H9 (cell line): ENCODE measurements at regions not wholly inside any gene's neighbourhood (a gene's known extent, or its start where the extent isn't known, plus 50 kb on each side); places are given as distances from the start of the nearest gene placed in this dataset.

Experiments used
- DNase-seq: peaks from one replicate; pipeline ENCODE4 v3.0.0-alpha.2; 2017
- H2AFZ ChIP-seq: one replicate; pipeline ENCODE4 v1.6.1; 2013; ENCODE audit warnings: mild to moderate bottlenecking, low read length, control low read depth, moderate library complexity
- H2AK5ac ChIP-seq: 2 replicates; pipeline ENCODE4 v1.6.1; 2013; ENCODE audit warnings: low read length, control low read depth, mixed read lengths; ENCODE audit not compliant: insufficient read length
- H2BK120ac ChIP-seq: one replicate; pipeline ENCODE4 v1.6.1; 2013; ENCODE audit warnings: low read depth, mild to moderate bottlenecking, low read length, control low read depth, inconsistent platforms; ENCODE audit not compliant: poor library complexity, severe bottlenecking
- H2BK12ac ChIP-seq: 2 replicates; pipeline ENCODE4 v1.6.1; 2013; ENCODE audit warnings: low read length, control low read depth, mixed read lengths, low read depth; ENCODE audit not compliant: insufficient read length
- H2BK15ac ChIP-seq: 2 replicates; pipeline ENCODE4 v1.6.1; 2013; ENCODE audit warnings: low read depth, low read length, control low read depth
- H2BK20ac ChIP-seq: one replicate; pipeline ENCODE4 v1.6.1; 2013; ENCODE audit warnings: low read depth, mild to moderate bottlenecking, low read length, control low read depth, inconsistent platforms; ENCODE audit not compliant: poor library complexity, severe bottlenecking
- H2BK5ac ChIP-seq: 2 replicates; pipeline ENCODE4 v1.6.1; 2013; ENCODE audit warnings: low read length, control low read depth, mixed read lengths; ENCODE audit not compliant: insufficient read length
- H3K14ac ChIP-seq: 2 replicates; pipeline ENCODE4 v1.6.1; 2013; ENCODE audit warnings: low read length, control low read depth; ENCODE audit not compliant: insufficient read depth
- H3K18ac ChIP-seq: 2 replicates; pipeline ENCODE4 v1.6.1; 2013; ENCODE audit warnings: low read depth, mild to moderate bottlenecking, mixed read lengths, low read length, control low read depth; ENCODE audit not compliant: insufficient read length
- H3K23ac ChIP-seq: 2 replicates; pipeline ENCODE4 v1.6.1; 2013; ENCODE audit warnings: low read length, control low read depth, mixed read lengths, low read depth; ENCODE audit not compliant: insufficient read length
- H3K23me2 ChIP-seq: 2 replicates; pipeline ENCODE4 v1.6.1; 2013; ENCODE audit warnings: low read depth, mild to moderate bottlenecking, mixed read lengths, low read length, control low read depth; ENCODE audit not compliant: insufficient read length, poor library complexity, severe bottlenecking
- H3K27ac ChIP-seq: 2 replicates; pipeline ENCODE4 v1.5.1; 2013; ENCODE audit warnings: low read length, control low read depth, mixed read lengths, low read depth; ENCODE audit not compliant: insufficient read length
- H3K27me3 ChIP-seq: 2 replicates; pipeline ENCODE4 v1.6.1; 2013; ENCODE audit warnings: low read length, control low read depth, inconsistent platforms; ENCODE audit not compliant: insufficient read depth
- H3K4ac ChIP-seq: 2 replicates; pipeline ENCODE4 v1.6.1; 2013; ENCODE audit warnings: low read depth, mild to moderate bottlenecking, control low read depth, inconsistent platforms, low read length, moderate library complexity
- H3K4me1 ChIP-seq: 2 replicates; pipeline ENCODE4 v1.6.1; 2013; ENCODE audit warnings: low read length, control low read depth, inconsistent platforms; ENCODE audit not compliant: insufficient read depth
- H3K4me2 ChIP-seq: 2 replicates; pipeline ENCODE4 v1.6.1; 2013; ENCODE audit warnings: low read length, control low read depth, mixed read lengths; ENCODE audit not compliant: insufficient read length, insufficient read depth
- H3K56ac ChIP-seq: 2 replicates; pipeline ENCODE4 v1.6.1; 2013; ENCODE audit warnings: low read depth, mild to moderate bottlenecking, mixed read lengths, low read length, control low read depth; ENCODE audit not compliant: insufficient read length
- H3K79me1 ChIP-seq: 2 replicates; pipeline ENCODE4 v1.6.1; 2013; ENCODE audit warnings: low read depth, mild to moderate bottlenecking, moderate library complexity, low read length, control low read depth, inconsistent platforms; ENCODE audit not compliant: insufficient read depth, poor library complexity, severe bottlenecking
- H3K79me2 ChIP-seq: 2 replicates; pipeline ENCODE4 v1.6.1; 2013; ENCODE audit warnings: low read length, control low read depth, inconsistent platforms; ENCODE audit not compliant: insufficient read depth
- H3K9ac ChIP-seq: 2 replicates; pipeline ENCODE4 v1.6.1; 2013; ENCODE audit warnings: low read length, control low read depth, mixed read lengths; ENCODE audit not compliant: insufficient read length; ENCODE audit errors: extremely low read depth
- H3K9me3 ChIP-seq: one replicate; pipeline ENCODE4 v1.6.1; 2013; ENCODE audit warnings: low read depth, low read length, inconsistent platforms; ENCODE audit not compliant: control insufficient read depth
- H3T11ph ChIP-seq: one replicate; pipeline ENCODE4 v1.6.1; 2013; ENCODE audit warnings: mild to moderate bottlenecking, low read length, control low read depth, inconsistent platforms
- H4K20me1 ChIP-seq: one replicate; pipeline ENCODE4 v1.6.1; 2013; ENCODE audit not compliant: control insufficient read depth, insufficient read length, insufficient read depth
- H4K5ac ChIP-seq: 2 replicates; pipeline ENCODE4 v1.6.1; 2013; ENCODE audit warnings: low read depth, mild to moderate bottlenecking, mixed read lengths, low read length, control low read depth; ENCODE audit not compliant: insufficient read length
- H4K8ac ChIP-seq: replicated peaks from 2 replicates; pipeline ENCODE4 v1.6.1; 2013; ENCODE audit warnings: low read length, control low read depth, mixed read lengths, low read depth; ENCODE audit not compliant: insufficient read length
- H4K91ac ChIP-seq: 2 replicates; pipeline ENCODE4 v1.6.1; 2013; ENCODE audit warnings: low read depth, mild to moderate bottlenecking, moderate library complexity, mixed read lengths, low read length, control low read depth; ENCODE audit not compliant: insufficient read length
- H3K27ac Mint-ChIP-seq, 3 experiments: 2 replicates in 2 of 3; 3 replicates in 1 of 3; pipeline ENCODE4 v1.8.0; 2020 to 2021; ENCODE audit warnings: mixed read lengths in 3 of 3, mild to moderate bottlenecking in 1 of 3, moderate library complexity in 1 of 3
- H3K27me3 Mint-ChIP-seq: 2 replicates; pipeline ENCODE4 v1.8.0; 2021; ENCODE audit warnings: low read depth, mild to moderate bottlenecking, moderate library complexity, mixed read lengths
- H3K36me3 Mint-ChIP-seq, 3 experiments: 2 replicates in 2 of 3; 3 replicates in 1 of 3; pipeline ENCODE4 v1.8.0; 2020 to 2021; ENCODE audit warnings: low read depth in 3 of 3, mixed read lengths in 3 of 3; ENCODE audit not compliant: insufficient read depth in 1 of 3
- H3K4me1 Mint-ChIP-seq, 2 experiments: 2 replicates each; pipeline ENCODE4 v1.8.0; 2020; ENCODE audit warnings: mixed read lengths in 2 of 2
- H3K4me3 Mint-ChIP-seq, 2 experiments: 2 replicates in 1 of 2; 3 replicates in 1 of 2; pipeline ENCODE4 v1.8.0; 2020 to 2021; ENCODE audit warnings: mild to moderate bottlenecking in 2 of 2, mixed read lengths in 2 of 2, moderate library complexity in 1 of 2
- H3K9me3 Mint-ChIP-seq, 2 experiments: 2 replicates in 1 of 2; 3 replicates in 1 of 2; pipeline ENCODE4 v1.8.0; 2020; ENCODE audit warnings: mild to moderate bottlenecking in 2 of 2, mixed read lengths in 2 of 2, moderate library complexity in 1 of 2
- CTCF ChIP-seq: fragments of 200-600 bp; sonication (generic); conservative IDR thresholded peaks from 3 replicates; pipeline ENCODE4 v1.8.0; 2021; ENCODE audit warnings: antibody characterized with exemption, mild to moderate bottlenecking
- WGBS: extraction: QIAGEN DNeasy Blood & Tissue Kit; methylation state at CpG from one replicate; pipeline ENCODE4 v1.1.7; 2013; ENCODE audit warnings: missing lambda C conversion rate, low lambda C conversion rate, mixed read lengths; ENCODE audit not compliant: insufficient read length; ENCODE audit errors: extremely low coverage; 5-methylcytosine and 5-hydroxymethylcytosine counted together

- Histone ChIP-seq H3K23ac (no peak overlapping the region), H3K4me1 (peaks cover 7% of the 10 kb centered on the region; the same call in 1 of the 2 replicates), H2BK120ac (no peak overlapping the region), H3K56ac (no peak overlapping the region), H3K4me2 (no peak overlapping the region), H4K8ac (no peak overlapping the region), H3K79me1 (no peaks in the 10 kb centered on the region), H4K91ac (no peak overlapping the region), H3K14ac (no peak overlapping the region), H4K5ac (no peak overlapping the region), H3K23me2 (no peaks in the 10 kb centered on the region), H3K27ac (no peak overlapping the region), H3K9me3 (no peaks in the 10 kb centered on the region), H3K9ac (no peak overlapping the region), H3K79me2 (no peaks in the 10 kb centered on the region), H2AFZ (no peak overlapping the region), H2BK5ac (no peak overlapping the region), H3K27me3 (no peaks in the 10 kb centered on the region), H3K4ac (no peak overlapping the region), H2BK20ac (no peak overlapping the region), H2AK5ac (no peak overlapping the region), H4K20me1 (no peaks in the 10 kb centered on the region), H3K18ac (no peak overlapping the region), H2BK12ac (no peak overlapping the region), H2BK15ac (no peak overlapping the region), H3T11ph (no peak overlapping the region)
- Mint-ChIP-seq H3K27ac (no peak overlapping the region; a peak in 2 of 7 replicates), H3K4me1 (peaks cover 48 to 59% of the 10 kb centered on the region in 2 experiments), H3K9me3 (no peaks in the 10 kb centered on the region), H3K27me3 (no peaks in the 10 kb centered on the region), H3K36me3 (no peaks in the 10 kb centered on the region), H3K4me3 (no peak overlapping the region)
- DNase-seq: no peak
- no CpG with 5 or more reads among the region's 5 CpGs for WGBS
- no peak for TF ChIP-seq CTCF
Measured at GRCh38 chr3:66931291-66931690, 66.8 kb upstream of the KBTBD8 start.
